Putamen (tissue), 1 donor: ENCODE measurements at regions not wholly inside any gene's neighbourhood (a gene's known extent, or its start where the extent isn't known, plus 50 kb on each side); places are given as distances from the start of the nearest gene placed in this dataset.
"Not testable (repeated sequence)": the region's sequence is repeated elsewhere in the genome, so short reads cannot be mapped to it uniquely, and the experiment has no call there.

ENCODE experiments used
- DNase-seq: peaks from one replicate; pipeline ENCODE4 v3.0.0-alpha.2; 2016; ENCODE audit warnings: low spot score

GRCh38 chr15:70367913-70368705 lies 270.4 kb upstream of the TLE3 start:
- not testable (repeated sequence) for DNase-seq

GRCh38 chr15:70364023-70364422 lies 266.3 kb upstream of the TLE3 start:
- DNase-seq, result not testable (repeated sequence)

GRCh38 chr15:70362886-70363285 lies 265.2 kb upstream of the TLE3 start:
- no peak for DNase-seq

- no peak for DNase-seq
These were observed 264.6 kb upstream of the TLE3 start for GRCh38 chr15:70362350-70362749.

- no peak for DNase-seq
These were observed 264.2 kb upstream of the TLE3 start for GRCh38 chr15:70361891-70362290.

GRCh38 chr15:70361106-70361505 lies 263.4 kb upstream of the TLE3 start:
- no peak for DNase-seq

GRCh38 chr15:70358871-70359647 lies 261.3 kb upstream of the TLE3 start:
- DNase-seq, result no peak

- DNase-seq, result no peak
These were observed 260.5 kb upstream of the TLE3 start for GRCh38 chr15:70358011-70358819.

- DNase-seq, result no peak
These were observed 259.7 kb upstream of the TLE3 start for GRCh38 chr15:70357453-70357852.

GRCh38 chr15:70356919-70357318 lies 259.2 kb upstream of the TLE3 start:
- no peak for DNase-seq

GRCh38 chr15:70356062-70356860 lies 258.5 kb upstream of the TLE3 start:
- DNase-seq, result no peak

- DNase-seq, result no peak
These were observed 257.6 kb upstream of the TLE3 start for GRCh38 chr15:70355275-70355795.

- DNase-seq, result no peak
These were observed 256.7 kb upstream of the TLE3 start for GRCh38 chr15:70354346-70354905.

GRCh38 chr15:70353606-70354345 lies 256.1 kb upstream of the TLE3 start:
- no peak for DNase-seq

- DNase-seq, result no peak
These were observed 254.4 kb upstream of the TLE3 start for GRCh38 chr15:70351941-70352774.

- DNase-seq, result no peak
These were observed 253.7 kb upstream of the TLE3 start for GRCh38 chr15:70351391-70351790.

- DNase-seq, result peak; percentile 36
These were observed 251.0 kb upstream of the TLE3 start for GRCh38 chr15:70348581-70349344.

- no peak for DNase-seq
These were observed 250.5 kb upstream of the TLE3 start for GRCh38 chr15:70348226-70348543.
